H1 (cell line): ENCODE measurements at regions not wholly inside any gene's neighbourhood (a gene's known extent, or its start where the extent isn't known, plus 50 kb on each side); places are given as distances from the start of the nearest gene placed in this dataset.

Experiments used
- CBX5 ChIP-seq: fragments of 300-800, 300-1000 bp; sonication (generic); IDR thresholded peaks from 2 replicates; pipeline ENCODE4 v1.7.1; 2016; ENCODE audit warnings: antibody characterized with exemption, low read length, low read depth
- CEBPB ChIP-seq: IDR thresholded peaks from 2 replicates; pipeline ENCODE4 v1.6.1; 2012; ENCODE audit warnings: low read depth, low read length
- CREB1 ChIP-seq: IDR thresholded peaks from 2 replicates; pipeline ENCODE4 v1.6.1; 2012; ENCODE audit warnings: inconsistent platforms
- CTCF ChIP-seq, 3 experiments: IDR thresholded peaks; 1 replicate in 2 of 3; 2 replicates in 1 of 3; pipeline versions ENCODE4 v1.5.1 to v1.6.1; 2011; ENCODE audit warnings: low read length in 3 of 3, mild to moderate bottlenecking in 3 of 3, inconsistent platforms in 2 of 3, low read depth in 1 of 3, moderate library complexity in 1 of 3; ENCODE audit not compliant: insufficient read depth in 1 of 3; ENCODE audit errors: control extremely low read depth in 1 of 3
- FOSL1 ChIP-seq: IDR thresholded peaks from 2 replicates; pipeline ENCODE4 v1.6.1; 2011; ENCODE audit warnings: mild to moderate bottlenecking, low read depth, low read length, moderate library complexity; ENCODE audit not compliant: insufficient read depth
- GTF2F1 ChIP-seq: IDR thresholded peaks from 2 replicates; pipeline ENCODE4 v1.6.1; 2012; ENCODE audit warnings: low read depth, low read length, improper control_type of control experiment, borderline replicate concordance
- JUN ChIP-seq: IDR thresholded peaks from 2 replicates; pipeline ENCODE4 v1.6.1; 2011; ENCODE audit warnings: low read depth, mild to moderate bottlenecking, improper control_type of control experiment, low read length
- MAFK ChIP-seq: IDR thresholded peaks from 2 replicates; pipeline ENCODE4 v1.6.1; 2012; ENCODE audit warnings: low read depth, mild to moderate bottlenecking, improper control_type of control experiment, low read length
- POLR2A ChIP-seq, 2 experiments: IDR thresholded peaks; 1 replicate in 1 of 2; 2 replicates in 1 of 2; pipeline ENCODE4 v1.6.1; 2011; ENCODE audit warnings: low read depth in 2 of 2, low read length in 2 of 2, mild to moderate bottlenecking in 2 of 2; ENCODE audit errors: control extremely low read depth in 1 of 2
- POLR2AphosphoS5 ChIP-seq: IDR thresholded peaks from 2 replicates; pipeline ENCODE4 v1.6.1; 2011; ENCODE audit warnings: low read depth, low read length
- RAD21 ChIP-seq, 2 experiments: IDR thresholded peaks in 1 of 2; conservative IDR thresholded peaks in 1 of 2; 2 replicates each; pipeline ENCODE4 v1.6.1; 2011; ENCODE audit warnings: low read depth in 2 of 2, low read length in 2 of 2, improper control_type of control experiment in 1 of 2, inconsistent platforms in 1 of 2, mild to moderate bottlenecking in 1 of 2, moderate library complexity in 1 of 2
- SP1 ChIP-seq: IDR thresholded peaks from 2 replicates; pipeline ENCODE4 v1.6.1; 2011; ENCODE audit warnings: low read depth, low read length
- SRF ChIP-seq: IDR thresholded peaks from 2 replicates; pipeline ENCODE4 v1.6.1; 2011; ENCODE audit warnings: mild to moderate bottlenecking, low read depth, low read length, moderate library complexity

DNA sequence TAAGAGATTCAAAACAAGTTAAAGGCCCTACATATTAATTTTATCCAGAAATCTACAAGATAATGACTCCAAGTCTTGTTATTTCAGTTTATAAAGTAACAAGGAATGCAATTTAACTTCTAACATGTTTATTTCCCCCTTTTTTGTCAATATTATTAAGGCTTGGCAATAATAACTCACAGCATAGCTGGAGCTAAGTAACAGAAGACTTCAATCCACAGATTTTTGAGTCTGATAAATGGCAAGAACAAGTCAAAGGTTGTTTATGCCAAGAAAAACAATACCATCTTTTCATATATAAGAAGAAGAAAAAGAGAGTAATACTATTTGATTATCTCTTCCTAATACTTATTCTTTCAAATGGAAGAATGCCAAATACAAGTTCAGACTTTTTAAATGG, 631.0 kb upstream of the CCDC54 start:
- TF ChIP-seq RAD21 (IDR thresholded peaks at IDR 0.05 in 1 of 2, conservative IDR thresholded peaks at IDR 0.05 in 1 of 2; ENCODE audit: low read depth in 2 of 2, low read length in 2 of 2): no peak
- TF ChIP-seq CTCF (IDR thresholded peaks at IDR 0.05; ENCODE audit: control extremely low read depth in 1 of 3, insufficient read depth in 1 of 3, low read depth in 1 of 3, low read length in 3 of 3): no peak
- no peak for TF ChIP-seq POLR2AphosphoS5
- TF ChIP-seq POLR2A (IDR thresholded peaks at IDR 0.05; ENCODE audit: control extremely low read depth in 1 of 2, low read depth in 2 of 2, low read length in 2 of 2): no peak
- TF ChIP-seq MAFK: no peak
- no peak for TF ChIP-seq JUN
- no peak for TF ChIP-seq SP1
- TF ChIP-seq FOSL1: no peak
- no peak for TF ChIP-seq CBX5
- no peak for TF ChIP-seq SRF
- no peak for TF ChIP-seq CEBPB
- TF ChIP-seq CREB1: no peak
- TF ChIP-seq GTF2F1: no peak
